NCI-H510A treated with DMSO at 0.1 percent for 48 hours (cell line): ENCODE measurements at regions not wholly inside any gene's neighbourhood (a gene's known extent, or its start where the extent isn't known, plus 50 kb on each side); places are given as distances from the start of the nearest gene placed in this dataset.
"Not testable (repeated sequence)": the region's sequence is repeated elsewhere in the genome, so short reads cannot be mapped to it uniquely, and the experiment has no call there.

ENCODE experiments used
- DNase-seq: peaks from one replicate; lab custom pipeline; 2025; lab: John Stamatoyannopoulos, UW

- DNase-seq = no peak
These were observed 97.5 kb upstream of the EFEMP1 start for GRCh38 chr2:56021136-56021474.

GRCh38 chr2:56021579-56021978, 98.0 kb upstream of the EFEMP1 start:
- DNase-seq = no peak

GRCh38 chr2:56025469-56026193, 102.0 kb upstream of the EFEMP1 start:
- DNase-seq = no peak

GRCh38 chr2:56026828-56027227, 103.2 kb upstream of the EFEMP1 start:
- no peak for DNase-seq

- no peak for DNase-seq
These were observed 106.5 kb upstream of the EFEMP1 start for GRCh38 chr2:56030062-56030461.

- no peak for DNase-seq
These were observed 107.3 kb upstream of the EFEMP1 start for GRCh38 chr2:56030901-56031300.

GRCh38 chr2:56034258-56034657, 110.7 kb upstream of the EFEMP1 start:
- no peak for DNase-seq

GRCh38 chr2:56040189-56040588, 116.6 kb upstream of the EFEMP1 start:
- no peak for DNase-seq

GRCh38 chr2:56040834-56041233, 117.3 kb upstream of the EFEMP1 start:
- DNase-seq = no peak

- peak; percentile 5 for DNase-seq
These were observed 123.6 kb upstream of the EFEMP1 start for GRCh38 chr2:56047136-56047535.

GRCh38 chr2:56049233-56049845, 125.8 kb upstream of the EFEMP1 start:
- no peak for DNase-seq

- DNase-seq = no peak
These were observed 130.1 kb upstream of the EFEMP1 start for GRCh38 chr2:56053679-56054078.

- no peak for DNase-seq
These were observed 128.4 kb upstream of the CCDC85A start for GRCh38 chr2:56055405-56055804.

GRCh38 chr2:56061327-56061726, 122.5 kb upstream of the CCDC85A start:
- DNase-seq = not testable (repeated sequence)

GRCh38 chr2:56068746-56069145, 115.0 kb upstream of the CCDC85A start:
- no peak for DNase-seq

GRCh38 chr2:56077359-56077915, 106.4 kb upstream of the CCDC85A start:
- DNase-seq = no peak

GRCh38 chr2:56082665-56083064, 101.1 kb upstream of the CCDC85A start:
- DNase-seq = no peak

GRCh38 chr2:56084111-56084901, 99.5 kb upstream of the CCDC85A start:
- no peak for DNase-seq

- DNase-seq = no peak
These were observed 97.5 kb upstream of the CCDC85A start for GRCh38 chr2:56086336-56086735.

GRCh38 chr2:56088411-56088810, 95.4 kb upstream of the CCDC85A start:
- DNase-seq = no peak

- no peak for DNase-seq
These were observed 93.9 kb upstream of the CCDC85A start for GRCh38 chr2:56089931-56090330.

- no peak for DNase-seq
These were observed 83.8 kb upstream of the CCDC85A start for GRCh38 chr2:56099963-56100362.

- no peak for DNase-seq
These were observed 82.9 kb upstream of the CCDC85A start for GRCh38 chr2:56100791-56101312.
